ENCODE measurements at regions not wholly inside any gene's neighbourhood (a gene's known extent, or its start where the extent isn't known, plus 50 kb on each side); places are given as distances from the start of the nearest gene placed in this dataset.

- no peaks in the 10 kb centered on the region for H3K4me1 ChIP-seq (ENCODE audit: insufficient read depth, low read length)
- Mint-ChIP-seq H3K4me3 (no peak overlapping the region), H3K36me3 (ENCODE audit: low read depth) (no peaks in the 10 kb centered on the region), H3K4me1 (ENCODE audit: low read depth) (no peaks in the 10 kb centered on the region), H3K27me3 (peaks cover 44% of the 10 kb centered on the region), H3K9me3 (no peaks in the 10 kb centered on the region), H3K27ac (no peak overlapping the region)
- H3K27me3 ChIP-seq (ENCODE audit: control insufficient read depth in 1 of 2, insufficient read depth in 2 of 2, low read length in 2 of 2) = peaks cover 0 to 3% of the 10 kb centered on the region in 2 experiments
- POLR2A ChIA-PET = no interaction called here
- no peaks in the 10 kb centered on the region for H3K36me3 ChIP-seq (ENCODE audit: insufficient read depth, low read length)
- H3K27ac ChIP-seq (ENCODE audit: low read depth in 1 of 2, low read length in 2 of 2) = no peak overlapping the region
- no peaks in the 10 kb centered on the region for H3K9me3 ChIP-seq (ENCODE audit: control insufficient read depth in 1 of 2, insufficient read depth in 1 of 2, low read length in 2 of 2)
- DNase-seq (no peak), ATAC-seq (ENCODE audit: poor library complexity) (no peak)
- CTCF ChIA-PET = no interaction called here
- intact Hi-C loops (cut with DNase I, micrococcal nuclease) = no loop called here
- no peak overlapping the region for H3K4me3 ChIP-seq (ENCODE audit: low read length)
- TF ChIP-seq CTCF (IDR thresholded peaks at IDR 0.05) = no peak
Observed at GRCh38 chr18:47438001-47438400, 186.5 kb upstream of the SKOR2 start.

DNA sequence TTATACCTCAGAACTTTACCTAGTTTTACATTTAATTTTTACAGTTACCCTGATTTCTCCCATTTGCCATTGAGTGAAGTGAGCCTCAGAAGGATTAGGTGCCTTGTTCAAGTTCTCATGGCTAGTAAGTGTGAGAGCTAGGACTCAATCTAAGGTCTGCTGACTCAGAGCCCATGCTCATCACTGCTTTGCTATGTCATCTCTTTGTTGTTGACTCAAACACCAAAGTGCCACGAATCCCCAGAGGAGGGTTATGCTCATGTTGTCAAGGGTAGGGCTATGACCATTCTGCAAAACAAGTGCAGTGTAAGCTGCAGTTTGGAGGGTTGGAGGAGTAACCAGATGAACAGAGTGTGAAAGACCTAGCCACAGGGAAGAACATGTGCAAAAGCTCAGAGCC is 185.4 kb upstream of the SKOR2 start:
- ATAC-seq (ENCODE audit: poor library complexity) (no peak), DNase-seq (no peak)
- Histone ChIP-seq H3K27ac (ENCODE audit: low read depth in 1 of 2, low read length in 2 of 2) (no peak overlapping the region), H3K4me3 (ENCODE audit: low read length) (no peak overlapping the region), H3K27me3 (ENCODE audit: control insufficient read depth in 1 of 2, insufficient read depth in 2 of 2, low read length in 2 of 2) (peaks cover 0 to 3% of the 10 kb centered on the region in 2 experiments), H3K36me3 (ENCODE audit: insufficient read depth, low read length) (no peaks in the 10 kb centered on the region), H3K4me1 (ENCODE audit: insufficient read depth, low read length) (no peaks in the 10 kb centered on the region), H3K9me3 (ENCODE audit: control insufficient read depth in 1 of 2, insufficient read depth in 1 of 2, low read length in 2 of 2) (no peaks in the 10 kb centered on the region)
- CTCF ChIA-PET = no interaction called here
- H3K9me3 Mint-ChIP-seq = no peaks in the 10 kb centered on the region
- H3K4me1 Mint-ChIP-seq (ENCODE audit: low read depth) = no peaks in the 10 kb centered on the region
- peaks cover 47% of the 10 kb centered on the region for H3K27me3 Mint-ChIP-seq
- H3K36me3 Mint-ChIP-seq (ENCODE audit: low read depth) = no peaks in the 10 kb centered on the region
- no peak overlapping the region for H3K27ac Mint-ChIP-seq
- no peak overlapping the region for H3K4me3 Mint-ChIP-seq
- no peak for TF ChIP-seq CTCF (IDR thresholded peaks at IDR 0.05)
- POLR2A ChIA-PET = no interaction called here
- intact Hi-C loops (cut with DNase I, micrococcal nuclease) = no loop called here

DNA sequence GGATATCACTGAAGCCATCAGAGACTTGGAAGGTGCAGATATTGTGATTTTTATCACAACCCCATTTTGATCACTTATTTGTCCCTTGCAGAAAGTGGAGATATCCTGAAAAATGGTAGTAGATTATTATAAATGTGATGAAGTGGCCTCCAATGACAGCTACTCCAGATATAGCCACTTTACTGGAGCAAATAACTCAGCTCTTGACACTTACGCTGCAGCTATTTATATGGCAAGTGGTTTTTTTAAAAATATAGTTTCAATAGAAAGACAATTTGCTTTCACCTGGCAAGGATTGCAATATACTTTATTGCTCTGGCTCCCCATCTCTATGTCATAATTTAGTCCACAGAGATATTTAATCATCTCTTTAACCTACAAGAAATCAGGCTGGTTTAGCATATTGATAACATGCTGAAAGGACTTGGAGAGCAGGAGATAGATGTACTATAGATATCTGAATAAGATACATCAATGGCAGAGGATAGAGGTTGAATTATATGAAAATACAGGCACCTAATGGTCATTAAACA is 182.8 kb upstream of the SKOR2 start:
- no peak overlapping the region for H3K4me3 ChIP-seq (ENCODE audit: low read length)
- H3K9me3 ChIP-seq (ENCODE audit: control insufficient read depth in 1 of 2, insufficient read depth in 1 of 2, low read length in 2 of 2) = no peaks in the 10 kb centered on the region
- Mint-ChIP-seq H3K27ac (no peak overlapping the region), H3K27me3 (peaks cover 33% of the 10 kb centered on the region), H3K4me3 (no peak overlapping the region), H3K4me1 (ENCODE audit: low read depth) (no peaks in the 10 kb centered on the region), H3K9me3 (no peaks in the 10 kb centered on the region), H3K36me3 (ENCODE audit: low read depth) (no peaks in the 10 kb centered on the region)
- ATAC-seq (ENCODE audit: poor library complexity) = no peak
- no peak overlapping the region for H3K27ac ChIP-seq (ENCODE audit: low read depth in 1 of 2, low read length in 2 of 2)
- TF ChIP-seq CTCF (IDR thresholded peaks at IDR 0.05) = no peak
- no peaks in the 10 kb centered on the region for H3K4me1 ChIP-seq (ENCODE audit: insufficient read depth, low read length)
- CTCF ChIA-PET = no interaction called here
- POLR2A ChIA-PET = no interaction called here
- no peaks in the 10 kb centered on the region for H3K36me3 ChIP-seq (ENCODE audit: insufficient read depth, low read length)
- no peak for DNase-seq
- peaks cover 0 to 3% of the 10 kb centered on the region in 2 experiments for H3K27me3 ChIP-seq (ENCODE audit: control insufficient read depth in 1 of 2, insufficient read depth in 2 of 2, low read length in 2 of 2)
- intact Hi-C loops (cut with DNase I, micrococcal nuclease) = no loop called here
